Body of pancreas (tissue), 4 donors: ENCODE measurements at regions not wholly inside any gene's neighbourhood (a gene's known extent, or its start where the extent isn't known, plus 50 kb on each side); places are given as distances from the start of the nearest gene placed in this dataset.

Source experiments
- ATAC-seq: fragments of 150-250 bp; one replicate; pipeline ENCODE4 v1.9.1; 2016
- DNase-seq, 4 donors: peaks; one replicate each; pipeline ENCODE4 v3.0.0-alpha.2; 2019
- H3K27ac ChIP-seq, 4 donors: fragments of 200-600 bp; sonication (generic); 1 replicate in 3 of 4; 2 replicates in 1 of 4; pipeline versions ENCODE4 v1.5.1 to v1.6.1; 2016 to 2019; ENCODE audit warnings: mild to moderate bottlenecking in 1 of 4, mixed read lengths in 1 of 4, moderate library complexity in 1 of 4
- H3K27me3 ChIP-seq, 2 donors: fragments of 200-600 bp; sonication (generic); one replicate each; pipeline ENCODE4 v1.6.0; 2016; ENCODE audit warnings: mild to moderate bottlenecking in 1 of 2
- H3K36me3 ChIP-seq, 2 donors: fragments of 200-600 bp; sonication (generic); replicated peaks in 1 of 2; 2 replicates each; pipeline ENCODE4 v1.5.1; 2016; ENCODE audit warnings: low read depth in 2 of 2; ENCODE audit not compliant: insufficient read depth in 1 of 2
- H3K4me1 ChIP-seq: fragments of 200-600 bp; sonication (generic); one replicate; pipeline ENCODE4 v1.6.0; 2016
- H3K4me3 ChIP-seq, 2 donors: fragments of 200-600 bp; sonication (generic); 1 replicate in 1 of 2; 2 replicates in 1 of 2; pipeline ENCODE4 v1.5.1; 2016 to 2019
- H3K9me3 ChIP-seq, 3 donors: fragments of 200-600 bp; sonication (generic); 1 replicate in 2 of 3; 2 replicates in 1 of 3; pipeline ENCODE4 v1.5.1; 2016
- CTCF ChIP-seq, 7 experiments: fragments of 450-650 bp in 4 of 7; fragments of 200-600 bp in 3 of 7; sonication (generic) in 3 of 7; IDR thresholded peaks; one replicate each; pipeline ENCODE4 v1.5.1; 2016 to 2019; ENCODE audit warnings: antibody characterized with exemption in 7 of 7
- POLR2A ChIP-seq, 3 donors: fragments of 450-650 bp; IDR thresholded peaks; one replicate each; pipeline ENCODE4 v1.6.1; 2016; ENCODE audit warnings: antibody characterized with exemption in 3 of 3, mild to moderate bottlenecking in 2 of 3
- WGBS, 2 donors: methylation state at CpG; one replicate each; pipeline ENCODE4 v1.1.5; 2017; 5-methylcytosine and 5-hydroxymethylcytosine counted together
- intact Hi-C: fragments of 100-400 bp; cut with DNase I; formaldehyde crosslinking; loops from one replicate; pipeline ENCODE4 v1.15.1; 2023

- Histone ChIP-seq H3K9me3 (no peaks in the 10 kb centered on the region), H3K4me1 (no peaks in the 10 kb centered on the region), H3K4me3 (no peak overlapping the region), H3K27ac (no peak overlapping the region), H3K36me3 (no peaks in the 10 kb centered on the region), H3K27me3 (no peaks in the 10 kb centered on the region)
- intact Hi-C loops: no loop called here
- WGBS, 2 donors: 45 to 57% methylated on average over 2 of the region's 2 CpGs
- TF ChIP-seq CTCF (IDR thresholded peaks at IDR 0.05): no peak
- no peak for TF ChIP-seq POLR2A (IDR thresholded peaks at IDR 0.05)
- DNase-seq: no peak
- no peak for ATAC-seq
Observed at GRCh38 chr11:24351179-24351578, 145.7 kb upstream of the LUZP2 start.

DNA sequence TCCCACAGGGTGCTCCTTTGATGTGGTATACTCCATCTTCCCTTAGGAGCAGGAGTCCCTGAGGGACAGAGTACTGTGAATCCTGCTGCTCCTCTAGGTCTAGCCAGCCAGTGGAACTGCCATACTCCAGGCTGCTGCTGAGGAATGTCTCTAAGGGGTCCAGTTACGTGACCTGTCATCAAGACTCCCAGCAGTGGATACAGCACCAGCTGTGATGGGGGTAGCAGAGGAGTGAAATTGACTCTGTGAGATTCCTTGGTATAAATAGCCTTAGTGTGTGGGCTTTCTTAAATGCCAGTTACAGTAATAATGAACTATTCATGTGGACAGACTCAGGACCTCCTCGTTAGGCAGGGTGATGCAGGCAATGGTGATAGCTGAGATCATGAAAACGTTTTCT lies 140.4 kb upstream of the LUZP2 start:
- H3K4me1 ChIP-seq: no peaks in the 10 kb centered on the region
- intact Hi-C loops: no loop called here
- H3K27ac ChIP-seq: no peak overlapping the region
- DNase-seq: no peak
- no peak overlapping the region for H3K4me3 ChIP-seq
- ATAC-seq: no peak
- H3K9me3 ChIP-seq: no peaks in the 10 kb centered on the region
- 40 to 52% methylated on average over 3 of the region's 3 CpGs for WGBS, 2 donors
- H3K36me3 ChIP-seq: no peaks in the 10 kb centered on the region
- TF ChIP-seq CTCF (IDR thresholded peaks at IDR 0.05) (no peak), POLR2A (IDR thresholded peaks at IDR 0.05) (no peak)
- no peaks in the 10 kb centered on the region for H3K27me3 ChIP-seq

GRCh38 chr11:24357620-24358410 lies 139.0 kb upstream of the LUZP2 start:
- intact Hi-C loops: no loop called here
- Histone ChIP-seq H3K27me3 (no peaks in the 10 kb centered on the region), H3K27ac (no peak overlapping the region), H3K9me3 (no peaks in the 10 kb centered on the region), H3K4me1 (no peaks in the 10 kb centered on the region), H3K36me3 (no peaks in the 10 kb centered on the region), H3K4me3 (no peak overlapping the region)
- DNase-seq: no peak
- no peak for ATAC-seq
- TF ChIP-seq CTCF (IDR thresholded peaks at IDR 0.05): no peak
- TF ChIP-seq POLR2A (IDR thresholded peaks at IDR 0.05): no peak
- WGBS, 2 donors: 62 to 66% methylated on average over 8 of the region's 8 CpGs

DNA sequence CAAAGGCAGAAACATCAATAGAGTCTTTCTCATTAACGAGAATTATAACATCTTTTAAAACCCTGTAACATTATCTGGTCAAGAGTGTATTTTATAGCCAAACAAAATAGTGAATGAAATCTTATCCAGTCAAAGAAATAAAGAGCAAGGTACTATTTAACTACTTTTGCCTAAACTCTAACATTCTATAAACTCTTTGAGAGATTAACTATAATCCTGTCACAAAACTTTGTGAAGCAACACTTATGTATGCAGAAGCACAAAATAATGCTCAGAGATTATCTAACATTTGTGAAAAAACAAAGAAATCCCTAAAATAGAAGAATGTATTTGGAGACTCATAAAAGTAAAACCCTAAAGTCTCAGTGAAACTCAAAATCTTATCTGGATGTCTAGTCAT lies 124.4 kb upstream of the LUZP2 start:
- DNase-seq: no peak
- H3K9me3 ChIP-seq: no peaks in the 10 kb centered on the region
- WGBS, 2 donors: 40 to 46% methylated on average over 1 of the region's 1 CpG
- intact Hi-C loops: no loop called here
- no peak overlapping the region for H3K27ac ChIP-seq
- no peak overlapping the region for H3K4me3 ChIP-seq
- ATAC-seq: no peak
- TF ChIP-seq CTCF (IDR thresholded peaks at IDR 0.05) (no peak), POLR2A (IDR thresholded peaks at IDR 0.05) (no peak)
- no peaks in the 10 kb centered on the region for H3K4me1 ChIP-seq
- H3K27me3 ChIP-seq: no peaks in the 10 kb centered on the region
- H3K36me3 ChIP-seq: no peaks in the 10 kb centered on the region

DNA sequence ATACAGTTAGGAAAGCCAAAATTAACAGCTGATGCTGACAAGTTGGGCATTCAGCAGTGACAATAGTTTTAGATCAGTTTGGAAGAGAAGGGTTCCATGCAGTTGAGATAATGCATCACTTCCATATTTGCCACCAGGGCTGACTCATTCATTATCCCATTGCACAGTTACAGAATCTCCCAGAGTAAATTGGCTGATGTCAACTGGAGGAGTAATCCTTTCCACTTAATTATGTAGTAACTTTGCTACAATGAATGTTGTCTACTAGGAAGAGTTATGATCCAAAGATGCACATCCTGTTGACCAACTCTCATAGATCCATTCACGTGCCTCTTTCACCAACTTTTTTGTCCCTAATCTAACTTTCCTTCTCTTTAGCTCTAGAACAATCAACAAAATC lies 123.3 kb upstream of the LUZP2 start:
- intact Hi-C loops: no loop called here
- WGBS, 2 donors: 44 to 62% methylated on average over 1 of the region's 1 CpG
- no peaks in the 10 kb centered on the region for H3K27me3 ChIP-seq
- no peaks in the 10 kb centered on the region for H3K4me1 ChIP-seq
- H3K9me3 ChIP-seq: no peaks in the 10 kb centered on the region
- no peak for ATAC-seq
- H3K4me3 ChIP-seq: no peak overlapping the region
- no peak for TF ChIP-seq POLR2A (IDR thresholded peaks at IDR 0.05)
- no peak for TF ChIP-seq CTCF (IDR thresholded peaks at IDR 0.05)
- H3K36me3 ChIP-seq: no peaks in the 10 kb centered on the region
- no peak overlapping the region for H3K27ac ChIP-seq
- no peak for DNase-seq
